ENCODE measurements at regions not wholly inside any gene's neighbourhood (a gene's known extent, or its start where the extent isn't known, plus 50 kb on each side); places are given as distances from the start of the nearest gene placed in this dataset.

- TF ChIP-seq REST (IDR thresholded peaks at IDR 0.05; ENCODE audit: low read depth) (no peak), TAF1 (IDR thresholded peaks at IDR 0.05; ENCODE audit: low read depth) (no peak), RAD21 (IDR thresholded peaks at IDR 0.05; ENCODE audit: low read depth) (no peak)
- TF ChIP-seq, protein P1, sequence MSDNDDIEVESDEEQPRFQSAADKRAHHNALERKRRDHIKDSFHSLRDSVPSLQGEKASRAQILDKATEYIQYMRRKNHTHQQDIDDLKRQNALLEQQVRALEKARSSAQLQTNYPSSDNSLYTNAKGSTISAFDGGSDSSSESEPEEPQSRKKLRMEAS (IDR thresholded peaks at IDR 0.05): no peak
Measured at GRCh38 chr6:71649915-71650314, 236.4 kb upstream of the RIMS1 start.

Measured in Ishikawa (cell line).